Upper lobe of right lung (tissue), 1 donor: ENCODE measurements at regions not wholly inside any gene's neighbourhood (a gene's known extent, or its start where the extent isn't known, plus 50 kb on each side); places are given as distances from the start of the nearest gene placed in this dataset.

ENCODE experiments used
- ATAC-seq: fragments of 200-7000 bp; cut with Tn5 transposase; one replicate; pipeline ENCODE4 v1.9.1; 2020; ENCODE audit warnings: mild to moderate bottlenecking, moderate library complexity
- DNase-seq: peaks from one replicate; pipeline ENCODE4 v3.0.0-alpha.2; 2020
- H3K27ac ChIP-seq: fragments of 200-600 bp; one replicate; pipeline ENCODE4 v1.8.0; 2022
- H3K27me3 ChIP-seq: fragments of 200-600 bp; one replicate; pipeline ENCODE4 v1.8.0; 2022; ENCODE audit warnings: mild to moderate bottlenecking
- H3K36me3 ChIP-seq: fragments of 200-600 bp; one replicate; pipeline ENCODE4 v1.8.0; 2022
- H3K4me1 ChIP-seq: fragments of 200-600 bp; one replicate; pipeline ENCODE4 v1.8.0; 2022
- H3K4me3 ChIP-seq: fragments of 200-600 bp; one replicate; pipeline ENCODE4 v1.8.0; 2022; ENCODE audit warnings: mild to moderate bottlenecking
- H3K9me3 ChIP-seq: fragments of 200-600 bp; one replicate; pipeline ENCODE4 v1.8.0; 2022
- intact Hi-C: fragments of 100-400 bp; cut with DNase I; formaldehyde crosslinking; loops from one replicate; pipeline ENCODE4 v1.11.0; 2022
- TF ChIP-seq, protein P1 (sequence below): fragments of 200-600 bp; IDR thresholded peaks from one replicate; pipeline ENCODE4 v1.8.0; 2022; ENCODE audit warnings: antibody characterized with exemption
- donor health status: DM: no; HTN: yes; CAD: no; lungs with severe emphysema.

DNA sequence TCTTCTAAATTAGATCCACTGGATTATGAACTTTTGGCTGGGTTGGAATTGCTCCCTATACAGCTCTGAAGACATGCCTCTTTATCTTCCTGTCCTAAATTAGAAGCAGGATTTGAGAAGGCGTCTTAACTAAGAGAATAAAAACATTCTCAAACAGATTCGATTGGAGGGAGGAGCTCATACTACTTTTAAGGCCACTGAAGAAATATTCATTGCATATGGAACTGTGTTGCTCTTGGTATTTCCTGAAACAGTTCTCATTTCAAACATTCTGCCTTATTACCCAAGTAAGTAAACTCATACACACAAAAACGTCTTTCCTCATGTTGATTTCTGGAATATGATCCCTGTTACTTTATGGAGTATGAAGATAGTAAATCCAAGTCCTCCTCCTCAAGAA is 519.7 kb upstream of the CDH4 start:
- no peak overlapping the region for H3K4me3 ChIP-seq
- DNase-seq (no peak), ATAC-seq (no peak)
- H3K27ac ChIP-seq, result no peak overlapping the region
- no peaks in the 10 kb centered on the region for H3K4me1 ChIP-seq
- H3K36me3 ChIP-seq, result no peaks in the 10 kb centered on the region
- H3K27me3 ChIP-seq, result no peaks in the 10 kb centered on the region
- intact Hi-C loops, result no loop called here
- H3K9me3 ChIP-seq, result no peaks in the 10 kb centered on the region
- TF ChIP-seq, protein P1, sequence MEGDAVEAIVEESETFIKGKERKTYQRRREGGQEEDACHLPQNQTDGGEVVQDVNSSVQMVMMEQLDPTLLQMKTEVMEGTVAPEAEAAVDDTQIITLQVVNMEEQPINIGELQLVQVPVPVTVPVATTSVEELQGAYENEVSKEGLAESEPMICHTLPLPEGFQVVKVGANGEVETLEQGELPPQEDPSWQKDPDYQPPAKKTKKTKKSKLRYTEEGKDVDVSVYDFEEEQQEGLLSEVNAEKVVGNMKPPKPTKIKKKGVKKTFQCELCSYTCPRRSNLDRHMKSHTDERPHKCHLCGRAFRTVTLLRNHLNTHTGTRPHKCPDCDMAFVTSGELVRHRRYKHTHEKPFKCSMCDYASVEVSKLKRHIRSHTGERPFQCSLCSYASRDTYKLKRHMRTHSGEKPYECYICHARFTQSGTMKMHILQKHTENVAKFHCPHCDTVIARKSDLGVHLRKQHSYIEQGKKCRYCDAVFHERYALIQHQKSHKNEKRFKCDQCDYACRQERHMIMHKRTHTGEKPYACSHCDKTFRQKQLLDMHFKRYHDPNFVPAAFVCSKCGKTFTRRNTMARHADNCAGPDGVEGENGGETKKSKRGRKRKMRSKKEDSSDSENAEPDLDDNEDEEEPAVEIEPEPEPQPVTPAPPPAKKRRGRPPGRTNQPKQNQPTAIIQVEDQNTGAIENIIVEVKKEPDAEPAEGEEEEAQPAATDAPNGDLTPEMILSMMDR, result no peak

DNA sequence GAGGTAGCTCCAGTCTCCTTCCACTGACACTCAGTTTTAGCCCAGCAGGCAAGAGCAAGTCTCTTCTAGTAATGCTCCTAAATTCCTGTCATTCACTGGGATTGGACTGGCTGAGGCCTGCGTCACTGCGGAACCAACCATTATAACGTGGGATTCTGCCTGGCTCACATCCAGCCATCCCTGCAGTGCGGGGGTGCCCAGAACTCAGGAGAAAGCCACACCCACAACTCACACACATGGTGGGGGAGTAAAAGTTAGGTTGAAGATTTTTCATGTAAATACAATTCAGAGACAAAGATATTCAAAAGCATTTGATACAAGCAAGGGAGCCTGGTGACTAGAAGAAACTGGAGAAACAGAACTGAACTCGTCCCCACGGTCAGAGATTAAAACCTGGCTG is 504.0 kb upstream of the CDH4 start:
- H3K4me3 ChIP-seq, result no peak overlapping the region
- H3K36me3 ChIP-seq, result no peaks in the 10 kb centered on the region
- no peak overlapping the region for H3K27ac ChIP-seq
- H3K4me1 ChIP-seq, result no peaks in the 10 kb centered on the region
- no peaks in the 10 kb centered on the region for H3K27me3 ChIP-seq
- TF ChIP-seq, protein P1, result no peak
- intact Hi-C loops, result no loop called here
- H3K9me3 ChIP-seq, result no peaks in the 10 kb centered on the region
- no peak for ATAC-seq
- DNase-seq, result no peak

DNA sequence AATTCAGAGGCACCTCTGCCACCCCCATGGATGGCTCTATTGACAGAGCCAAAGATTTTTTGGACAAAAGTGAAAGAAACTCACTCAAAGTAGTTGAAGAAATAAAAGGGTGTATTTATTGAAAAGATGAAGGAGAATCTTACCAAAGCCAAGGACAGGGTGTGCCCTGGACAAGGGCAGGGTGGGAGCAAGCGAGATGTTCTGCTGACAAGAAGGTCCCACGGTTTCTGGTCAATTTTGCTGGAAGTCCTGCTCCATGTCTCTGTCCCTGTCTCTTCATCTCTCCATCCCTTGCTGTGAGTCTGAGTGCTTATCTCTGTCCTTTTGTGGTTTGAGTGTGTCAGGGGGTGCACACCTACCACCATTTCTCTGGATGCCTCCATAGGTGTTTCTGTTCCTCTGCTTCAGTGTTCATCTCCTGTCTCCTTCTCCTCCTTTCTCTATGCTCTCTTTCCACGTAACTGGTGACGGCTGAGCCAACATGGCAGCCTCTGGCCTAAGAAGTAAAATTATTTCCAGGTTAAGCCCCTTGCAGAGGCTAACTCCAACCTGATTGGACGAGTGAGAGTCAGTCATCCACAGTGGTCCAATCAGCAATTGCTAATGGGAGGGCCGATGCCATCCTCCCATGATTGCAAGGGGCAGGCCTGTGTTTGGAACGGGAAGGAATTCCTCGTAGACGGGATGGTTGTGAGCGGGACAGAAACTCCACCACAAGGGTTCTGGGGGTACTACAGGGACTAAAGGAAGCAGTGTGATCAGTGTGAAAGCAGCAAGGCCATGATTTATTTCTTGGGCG is 502.1 kb upstream of the CDH4 start:
- Histone ChIP-seq H3K27me3 (no peaks in the 10 kb centered on the region), H3K4me3 (no peak overlapping the region), H3K4me1 (no peaks in the 10 kb centered on the region), H3K9me3 (no peaks in the 10 kb centered on the region), H3K36me3 (no peaks in the 10 kb centered on the region), H3K27ac (no peak overlapping the region)
- intact Hi-C loops, result no loop called here
- no peak for DNase-seq
- no peak for ATAC-seq
- TF ChIP-seq, protein P1, result no peak

DNA sequence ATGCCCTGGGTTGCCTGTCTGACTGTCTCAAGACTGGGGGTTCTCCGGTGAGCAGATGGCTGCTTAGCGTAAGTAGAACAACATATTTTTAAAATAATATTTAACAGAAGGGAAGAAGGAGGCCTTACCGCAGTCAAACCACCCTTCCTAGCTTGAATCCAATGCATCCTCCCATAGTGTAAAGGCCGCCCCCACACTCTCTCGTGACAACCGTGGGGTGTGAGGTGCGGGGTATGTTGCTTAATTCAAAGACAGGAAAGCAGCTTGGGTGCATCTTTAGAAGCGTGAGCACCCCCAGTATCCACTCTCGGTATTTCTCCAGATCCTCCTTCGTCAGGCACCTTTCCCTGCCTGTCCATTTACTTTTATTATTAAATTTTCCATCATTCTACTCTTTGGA is 501.2 kb upstream of the CDH4 start:
- TF ChIP-seq, protein P1, result no peak
- DNase-seq (no peak), ATAC-seq (no peak)
- H3K9me3 ChIP-seq, result no peaks in the 10 kb centered on the region
- H3K27me3 ChIP-seq, result no peaks in the 10 kb centered on the region
- H3K4me3 ChIP-seq, result no peak overlapping the region
- intact Hi-C loops, result no loop called here
- no peaks in the 10 kb centered on the region for H3K36me3 ChIP-seq
- H3K4me1 ChIP-seq, result no peaks in the 10 kb centered on the region
- no peak overlapping the region for H3K27ac ChIP-seq

DNA sequence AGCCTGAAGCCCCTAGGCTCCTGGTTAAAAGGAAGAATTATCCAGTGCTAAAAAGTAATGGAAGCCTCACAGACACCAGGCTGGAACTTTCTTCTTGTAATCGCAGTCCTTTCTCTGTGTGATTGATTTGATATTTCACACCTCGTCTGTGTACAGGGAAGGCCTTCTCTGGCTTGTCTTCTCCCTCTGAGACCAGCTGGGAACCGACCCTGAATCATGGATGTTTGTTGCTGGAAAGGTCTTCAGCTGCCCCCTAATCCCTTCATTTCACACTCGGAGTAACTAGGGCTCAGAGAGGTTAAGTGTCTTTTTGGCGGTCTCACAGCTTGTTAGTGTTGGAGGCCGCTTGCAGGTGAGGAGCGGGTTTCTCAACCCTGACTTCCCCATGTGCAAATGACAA is 500.2 kb upstream of the CDH4 start:
- Histone ChIP-seq H3K27me3 (no peaks in the 10 kb centered on the region), H3K9me3 (no peaks in the 10 kb centered on the region), H3K4me3 (no peak overlapping the region), H3K4me1 (no peaks in the 10 kb centered on the region), H3K27ac (no peak overlapping the region), H3K36me3 (no peaks in the 10 kb centered on the region)
- TF ChIP-seq, protein P1, result no peak
- DNase-seq (no peak), ATAC-seq (no peak)
- intact Hi-C loops, result no loop called here
